B cell (primary cell): ENCODE measurements at regions not wholly inside any gene's neighbourhood (a gene's known extent, or its start where the extent isn't known, plus 50 kb on each side); places are given as distances from the start of the nearest gene placed in this dataset.

Experiments
- ATAC-seq: fragments of 200-7000 bp; cut with Tn5 transposase; one replicate; pipeline ENCODE4 v1.10.0; 2021; ENCODE audit warnings: low read depth, mild to moderate bottlenecking, moderate number of reproducible peaks, moderate library complexity
- CTCF ChIA-PET: fragments of 350-600 bp; sonication (Branson Sonifier 250); formaldehyde crosslinking; loops from one replicate; lab custom pipeline; 2021; ENCODE audit warnings: antibody characterized with exemption, inconsistent platforms; lab: Charles Lee
- POLR2A ChIA-PET: fragments of 350-600 bp; sonication (Branson Sonifier 250); formaldehyde crosslinking; loops from one replicate; lab custom pipeline; 2021; ENCODE audit warnings: antibody characterized with exemption; lab: Charles Lee
- DNase-seq: peaks from one replicate; pipeline ENCODE4 v3.0.0; 2013
- H2AFZ ChIP-seq: 2 replicates; pipeline ENCODE4 v1.6.1; 2012; ENCODE audit warnings: mild to moderate bottlenecking, low read depth, low read length; ENCODE audit not compliant: insufficient read depth, poor library complexity, severe bottlenecking
- H3K27ac ChIP-seq, 2 donors: 1 replicate in 1 of 2; 2 replicates in 1 of 2; pipeline ENCODE4 v1.5.1; 2012 to 2013; ENCODE audit warnings: low read length in 2 of 2, mild to moderate bottlenecking in 2 of 2, moderate library complexity in 1 of 2
- H3K27me3 ChIP-seq, 4 experiments: fragments of 200-600 bp in 1 of 4; sonication (generic) in 1 of 4; replicated peaks in 1 of 4; 1 replicate in 2 of 4; 2 replicates in 2 of 4; pipeline versions ENCODE4 v1.6.1 to v1.7.0; 2013 to 2016; ENCODE audit warnings: low read length in 3 of 4, mild to moderate bottlenecking in 2 of 4, mixed read lengths in 1 of 4, moderate library complexity in 1 of 4; ENCODE audit not compliant: insufficient read depth in 4 of 4, control insufficient read depth in 3 of 4; ENCODE audit errors: control extremely low read depth in 1 of 4
- H3K36me3 ChIP-seq, 2 experiments: replicated peaks in 1 of 2; 1 replicate in 1 of 2; 2 replicates in 1 of 2; pipeline versions ENCODE4 v1.6.1 to v1.7.1; 2013; ENCODE audit warnings: low read length in 1 of 2; ENCODE audit not compliant: insufficient read depth in 2 of 2, control insufficient read depth in 1 of 2; ENCODE audit errors: control extremely low read depth in 1 of 2, extremely low read depth in 1 of 2
- H3K4me1 ChIP-seq, 2 donors: fragments of 200-600 bp in 1 of 2; sonication (generic) in 1 of 2; 1 replicate in 1 of 2; 2 replicates in 1 of 2; pipeline versions ENCODE4 v1.5.1 to v1.6.1; 2013 to 2017; ENCODE audit warnings: low read length in 2 of 2; ENCODE audit not compliant: control insufficient read depth in 2 of 2, insufficient read depth in 2 of 2
- H3K4me2 ChIP-seq: replicated peaks from 2 replicates; pipeline ENCODE3; 2012; ENCODE audit warnings: mild to moderate bottlenecking, low read depth, low read length; ENCODE audit not compliant: poor library complexity, severe bottlenecking
- H3K4me3 ChIP-seq, 5 experiments: fragments of 200-600 bp in 1 of 5; sonication (generic) in 1 of 5; 1 replicate in 3 of 5; 2 replicates in 2 of 5; pipeline versions ENCODE4 v1.5.1 to v1.7.0; 2011 to 2016; ENCODE audit warnings: low read length in 4 of 5, mild to moderate bottlenecking in 4 of 5, low read depth in 2 of 5, control low read depth in 1 of 5, moderate library complexity in 1 of 5; ENCODE audit not compliant: insufficient read depth in 1 of 5; ENCODE audit errors: control extremely low read depth in 1 of 5, extremely low read depth in 1 of 5
- H3K79me2 ChIP-seq: fragments of 200-600 bp; sonication (generic); one replicate; pipeline ENCODE4 v1.6.0; 2016; ENCODE audit warnings: low read length; ENCODE audit not compliant: control insufficient read depth, insufficient read depth
- H3K9ac ChIP-seq: fragments of 200-600 bp; sonication (generic); 2 replicates; pipeline ENCODE4 v1.6.1; 2017; ENCODE audit warnings: mild to moderate bottlenecking, low read length, moderate library complexity
- H3K9me3 ChIP-seq, 3 donors: one replicate each; pipeline versions ENCODE4 v1.6.1 to v1.7.1; 2013; ENCODE audit warnings: low read length in 2 of 3; ENCODE audit not compliant: control insufficient read depth in 2 of 3, insufficient read depth in 1 of 3; ENCODE audit errors: control extremely low read depth in 1 of 3
- H4K20me1 ChIP-seq: 2 replicates; pipeline ENCODE4 v1.6.0; 2012; ENCODE audit warnings: mild to moderate bottlenecking, low read length; ENCODE audit not compliant: insufficient read depth, control insufficient read depth, poor library complexity, severe bottlenecking
- H3K27ac Mint-ChIP-seq: one replicate; pipeline ENCODE4 v1.8.0; 2021; ENCODE audit warnings: mixed read lengths
- H3K27me3 Mint-ChIP-seq: one replicate; pipeline ENCODE4 v1.8.0; 2021; ENCODE audit warnings: mixed read lengths
- H3K4me1 Mint-ChIP-seq: one replicate; pipeline ENCODE4 v1.8.0; 2021; ENCODE audit warnings: mixed read lengths
- H3K4me3 Mint-ChIP-seq: one replicate; pipeline ENCODE4 v1.8.0; 2021; ENCODE audit warnings: mixed read lengths
- H3K9me3 Mint-ChIP-seq: one replicate; pipeline ENCODE4 v1.8.0; 2022; ENCODE audit warnings: mixed read lengths; ENCODE audit not compliant: insufficient read depth
- EZH2 ChIP-seq: IDR thresholded peaks from 2 replicates; pipeline ENCODE4 v1.6.1; 2012; ENCODE audit warnings: borderline replicate concordance, low read depth, mild to moderate bottlenecking, moderate library complexity, low read length; ENCODE audit not compliant: insufficient read depth, poor library complexity, severe bottlenecking
- WGBS: methylation state at CpG from one replicate; pipeline ENCODE4 v1.1.5; 2013; ENCODE audit warnings: missing lambda C conversion rate; ENCODE audit not compliant: insufficient coverage; 5-methylcytosine and 5-hydroxymethylcytosine counted together
- intact Hi-C: fragments of 100-400 bp; cut with micrococcal nuclease; formaldehyde crosslinking; loops from one replicate; pipeline ENCODE4 v1.10.0; 2022
- TF ChIP-seq, protein P1 (sequence below): fragments of 200-600 bp; IDR thresholded peaks from one replicate; pipeline ENCODE4 v1.8.0; 2022; ENCODE audit warnings: antibody characterized with exemption, mild to moderate bottlenecking

DNA sequence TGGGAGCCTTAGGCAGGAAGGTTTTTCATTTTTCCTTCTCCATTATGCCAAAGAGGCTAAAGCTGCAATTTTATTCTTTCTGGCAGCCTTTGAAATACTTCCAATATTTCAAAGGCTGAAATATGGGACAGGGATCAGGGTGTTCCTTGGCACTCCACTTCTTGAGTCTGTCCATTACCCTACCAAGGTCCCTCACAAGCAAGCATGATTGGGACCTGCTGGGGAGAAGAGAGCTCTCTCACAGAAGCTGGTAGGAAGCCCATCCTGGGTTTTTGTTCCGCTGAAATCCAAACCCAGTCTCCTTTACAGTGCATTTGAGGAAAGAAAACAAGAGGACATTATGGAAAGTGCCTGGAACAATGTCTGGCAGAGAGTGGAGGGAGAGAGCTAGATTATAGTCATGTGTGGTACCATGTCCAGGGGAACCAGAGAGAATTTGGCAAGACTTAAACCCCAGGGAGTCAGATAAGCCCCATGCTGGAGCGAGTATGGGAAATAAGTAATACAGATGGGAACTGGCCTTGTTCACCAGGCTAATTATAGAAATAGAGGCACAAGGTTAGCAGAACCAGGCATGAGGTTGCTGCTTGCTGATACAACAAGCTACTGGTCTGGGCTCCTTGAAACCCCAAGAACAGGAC, 104.7 kb downstream of the LSM5 start:
- no peaks in the 10 kb centered on the region for H3K4me1 ChIP-seq
- DNase-seq (no peak), ATAC-seq (no peak)
- H3K9me3 ChIP-seq = no peaks in the 10 kb centered on the region
- Mint-ChIP-seq H3K4me3 (no peak overlapping the region), H3K27me3 (peaks cover 11% of the 10 kb centered on the region), H3K4me1 (no peaks in the 10 kb centered on the region), H3K27ac (no peak overlapping the region), H3K9me3 (peaks cover 3% of the 10 kb centered on the region)
- H4K20me1 ChIP-seq = no peaks in the 10 kb centered on the region
- POLR2A ChIA-PET = no interaction called here
- H3K79me2 ChIP-seq = no peaks in the 10 kb centered on the region
- H2AFZ ChIP-seq = no peak overlapping the region
- no peak overlapping the region for H3K27ac ChIP-seq
- H3K36me3 ChIP-seq = no peaks in the 10 kb centered on the region
- no peak overlapping the region for H3K9ac ChIP-seq
- intact Hi-C loops = no loop called here
- no peak overlapping the region for H3K4me3 ChIP-seq
- TF ChIP-seq EZH2 = no peak
- TF ChIP-seq, protein P1, sequence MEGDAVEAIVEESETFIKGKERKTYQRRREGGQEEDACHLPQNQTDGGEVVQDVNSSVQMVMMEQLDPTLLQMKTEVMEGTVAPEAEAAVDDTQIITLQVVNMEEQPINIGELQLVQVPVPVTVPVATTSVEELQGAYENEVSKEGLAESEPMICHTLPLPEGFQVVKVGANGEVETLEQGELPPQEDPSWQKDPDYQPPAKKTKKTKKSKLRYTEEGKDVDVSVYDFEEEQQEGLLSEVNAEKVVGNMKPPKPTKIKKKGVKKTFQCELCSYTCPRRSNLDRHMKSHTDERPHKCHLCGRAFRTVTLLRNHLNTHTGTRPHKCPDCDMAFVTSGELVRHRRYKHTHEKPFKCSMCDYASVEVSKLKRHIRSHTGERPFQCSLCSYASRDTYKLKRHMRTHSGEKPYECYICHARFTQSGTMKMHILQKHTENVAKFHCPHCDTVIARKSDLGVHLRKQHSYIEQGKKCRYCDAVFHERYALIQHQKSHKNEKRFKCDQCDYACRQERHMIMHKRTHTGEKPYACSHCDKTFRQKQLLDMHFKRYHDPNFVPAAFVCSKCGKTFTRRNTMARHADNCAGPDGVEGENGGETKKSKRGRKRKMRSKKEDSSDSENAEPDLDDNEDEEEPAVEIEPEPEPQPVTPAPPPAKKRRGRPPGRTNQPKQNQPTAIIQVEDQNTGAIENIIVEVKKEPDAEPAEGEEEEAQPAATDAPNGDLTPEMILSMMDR = no peak
- no peak overlapping the region for H3K4me2 ChIP-seq
- WGBS = 100% methylated on average over 2 of the region's 2 CpGs
- H3K27me3 ChIP-seq = peaks cover 0 to 2% (median 0%) of the 10 kb centered on the region in 4 experiments
- CTCF ChIA-PET = no interaction called here

DNA sequence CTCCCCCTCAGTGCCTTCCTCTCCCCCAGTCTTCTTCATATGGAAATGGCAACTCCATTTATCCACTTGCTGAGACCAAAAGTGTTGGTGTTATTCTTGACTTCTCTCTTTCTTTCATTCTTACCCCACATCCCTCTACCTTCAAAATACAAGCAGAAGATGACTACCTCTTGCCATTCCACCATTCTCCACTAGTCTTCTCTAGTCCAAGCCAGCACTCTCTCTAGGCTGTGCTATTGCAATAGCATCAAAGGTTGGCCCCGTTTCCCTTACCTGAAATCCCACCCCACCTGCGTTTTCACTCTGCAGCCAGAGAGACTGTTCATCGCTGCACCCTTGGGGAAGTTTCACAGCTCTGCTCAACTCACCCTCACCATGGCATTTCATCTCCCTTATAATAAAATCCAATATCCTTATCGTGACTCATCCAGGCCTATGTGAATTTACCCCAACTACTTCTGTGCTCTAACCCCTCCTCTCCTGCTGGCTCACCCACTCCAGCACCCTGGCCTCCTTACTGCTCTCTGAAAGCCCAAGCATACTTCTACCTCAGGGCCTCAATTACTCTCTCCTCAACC, 109.1 kb downstream of the LSM5 start:
- TF ChIP-seq, protein P1 = no peak
- TF ChIP-seq EZH2 = no peak
- Mint-ChIP-seq H3K9me3 (peaks cover 3% of the 10 kb centered on the region), H3K4me1 (no peaks in the 10 kb centered on the region), H3K27ac (no peak overlapping the region), H3K27me3 (peaks cover 11% of the 10 kb centered on the region), H3K4me3 (no peak overlapping the region)
- Histone ChIP-seq H3K79me2 (no peaks in the 10 kb centered on the region), H3K27ac (no peak overlapping the region), H3K9ac (no peak overlapping the region), H3K4me1 (no peaks in the 10 kb centered on the region), H3K4me3 (no peak overlapping the region), H3K4me2 (no peak overlapping the region), H2AFZ (no peak overlapping the region), H3K36me3 (no peaks in the 10 kb centered on the region), H3K9me3 (no peaks in the 10 kb centered on the region), H3K27me3 (peaks cover 0 to 2% (median 0%) of the 10 kb centered on the region in 4 experiments), H4K20me1 (no peaks in the 10 kb centered on the region)
- CTCF ChIA-PET = no interaction called here
- ATAC-seq (no peak), DNase-seq (no peak)
- 66% methylated on average over 3 of the region's 4 CpGs for WGBS
- intact Hi-C loops = no loop called here
- POLR2A ChIA-PET = no interaction called here
